ENCODE measurements at regions not wholly inside any gene's neighbourhood (a gene's known extent, or its start where the extent isn't known, plus 50 kb on each side); places are given as distances from the start of the nearest gene placed in this dataset.

- no peak for TF ChIP-seq JUNB (IDR thresholded peaks at IDR 0.05; ENCODE audit: unreplicated experiment)
- TF ChIP-seq CREB1 (CRISPR knock-in tag; IDR thresholded peaks at IDR 0.05; ENCODE audit: low read depth), result no peak
- TF ChIP-seq, protein P1, sequence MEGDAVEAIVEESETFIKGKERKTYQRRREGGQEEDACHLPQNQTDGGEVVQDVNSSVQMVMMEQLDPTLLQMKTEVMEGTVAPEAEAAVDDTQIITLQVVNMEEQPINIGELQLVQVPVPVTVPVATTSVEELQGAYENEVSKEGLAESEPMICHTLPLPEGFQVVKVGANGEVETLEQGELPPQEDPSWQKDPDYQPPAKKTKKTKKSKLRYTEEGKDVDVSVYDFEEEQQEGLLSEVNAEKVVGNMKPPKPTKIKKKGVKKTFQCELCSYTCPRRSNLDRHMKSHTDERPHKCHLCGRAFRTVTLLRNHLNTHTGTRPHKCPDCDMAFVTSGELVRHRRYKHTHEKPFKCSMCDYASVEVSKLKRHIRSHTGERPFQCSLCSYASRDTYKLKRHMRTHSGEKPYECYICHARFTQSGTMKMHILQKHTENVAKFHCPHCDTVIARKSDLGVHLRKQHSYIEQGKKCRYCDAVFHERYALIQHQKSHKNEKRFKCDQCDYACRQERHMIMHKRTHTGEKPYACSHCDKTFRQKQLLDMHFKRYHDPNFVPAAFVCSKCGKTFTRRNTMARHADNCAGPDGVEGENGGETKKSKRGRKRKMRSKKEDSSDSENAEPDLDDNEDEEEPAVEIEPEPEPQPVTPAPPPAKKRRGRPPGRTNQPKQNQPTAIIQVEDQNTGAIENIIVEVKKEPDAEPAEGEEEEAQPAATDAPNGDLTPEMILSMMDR (conservative IDR thresholded peaks at IDR 0.05; ENCODE audit: low read depth in 2 of 2), result no peak
- TF ChIP-seq STAT1 (IDR thresholded peaks at IDR 0.05; ENCODE audit: unreplicated experiment), result no peak
- TF ChIP-seq EZH2phosphoT487 (IDR thresholded peaks at IDR 0.05; ENCODE audit: unreplicated experiment), result no peak
- TF ChIP-seq EZH2 (IDR thresholded peaks at IDR 0.05; ENCODE audit: low read depth, unreplicated experiment), result no peak
- TF ChIP-seq, protein P2, sequence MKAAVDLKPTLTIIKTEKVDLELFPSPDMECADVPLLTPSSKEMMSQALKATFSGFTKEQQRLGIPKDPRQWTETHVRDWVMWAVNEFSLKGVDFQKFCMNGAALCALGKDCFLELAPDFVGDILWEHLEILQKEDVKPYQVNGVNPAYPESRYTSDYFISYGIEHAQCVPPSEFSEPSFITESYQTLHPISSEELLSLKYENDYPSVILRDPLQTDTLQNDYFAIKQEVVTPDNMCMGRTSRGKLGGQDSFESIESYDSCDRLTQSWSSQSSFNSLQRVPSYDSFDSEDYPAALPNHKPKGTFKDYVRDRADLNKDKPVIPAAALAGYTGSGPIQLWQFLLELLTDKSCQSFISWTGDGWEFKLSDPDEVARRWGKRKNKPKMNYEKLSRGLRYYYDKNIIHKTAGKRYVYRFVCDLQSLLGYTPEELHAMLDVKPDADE (IDR thresholded peaks at IDR 0.05), result no peak
- no peak for TF ChIP-seq ZNF114 (CRISPR knock-in tag; IDR thresholded peaks at IDR 0.05)
Measured at GRCh38 chr5:135670588-135670987, 91.8 kb upstream of the CXCL14 start (continued).

- H2AFZ ChIP-seq, result no peak overlapping the region
- Mint-ChIP-seq H3K4me3 (no peak overlapping the region), H3K27ac (no peak overlapping the region), H3K9me3 (no peaks in the 10 kb centered on the region), H3K36me3 (ENCODE audit: low read depth) (no peaks in the 10 kb centered on the region), H3K27me3 (ENCODE audit: insufficient read depth, low read depth, poor library complexity) (no peaks in the 10 kb centered on the region), H3K4me1 (no peaks in the 10 kb centered on the region)
- H3F3A ChIP-seq (replicated peaks; ENCODE audit: low read depth), result no peaks in the 10 kb centered on the region
- no peak for TF ChIP-seq ZNF114 (CRISPR knock-in tag; IDR thresholded peaks at IDR 0.05)
- no peak for TF ChIP-seq POLR2AphosphoS5 (IDR thresholded peaks at IDR 0.05; ENCODE audit: low read depth)
- TF ChIP-seq, protein P3, sequence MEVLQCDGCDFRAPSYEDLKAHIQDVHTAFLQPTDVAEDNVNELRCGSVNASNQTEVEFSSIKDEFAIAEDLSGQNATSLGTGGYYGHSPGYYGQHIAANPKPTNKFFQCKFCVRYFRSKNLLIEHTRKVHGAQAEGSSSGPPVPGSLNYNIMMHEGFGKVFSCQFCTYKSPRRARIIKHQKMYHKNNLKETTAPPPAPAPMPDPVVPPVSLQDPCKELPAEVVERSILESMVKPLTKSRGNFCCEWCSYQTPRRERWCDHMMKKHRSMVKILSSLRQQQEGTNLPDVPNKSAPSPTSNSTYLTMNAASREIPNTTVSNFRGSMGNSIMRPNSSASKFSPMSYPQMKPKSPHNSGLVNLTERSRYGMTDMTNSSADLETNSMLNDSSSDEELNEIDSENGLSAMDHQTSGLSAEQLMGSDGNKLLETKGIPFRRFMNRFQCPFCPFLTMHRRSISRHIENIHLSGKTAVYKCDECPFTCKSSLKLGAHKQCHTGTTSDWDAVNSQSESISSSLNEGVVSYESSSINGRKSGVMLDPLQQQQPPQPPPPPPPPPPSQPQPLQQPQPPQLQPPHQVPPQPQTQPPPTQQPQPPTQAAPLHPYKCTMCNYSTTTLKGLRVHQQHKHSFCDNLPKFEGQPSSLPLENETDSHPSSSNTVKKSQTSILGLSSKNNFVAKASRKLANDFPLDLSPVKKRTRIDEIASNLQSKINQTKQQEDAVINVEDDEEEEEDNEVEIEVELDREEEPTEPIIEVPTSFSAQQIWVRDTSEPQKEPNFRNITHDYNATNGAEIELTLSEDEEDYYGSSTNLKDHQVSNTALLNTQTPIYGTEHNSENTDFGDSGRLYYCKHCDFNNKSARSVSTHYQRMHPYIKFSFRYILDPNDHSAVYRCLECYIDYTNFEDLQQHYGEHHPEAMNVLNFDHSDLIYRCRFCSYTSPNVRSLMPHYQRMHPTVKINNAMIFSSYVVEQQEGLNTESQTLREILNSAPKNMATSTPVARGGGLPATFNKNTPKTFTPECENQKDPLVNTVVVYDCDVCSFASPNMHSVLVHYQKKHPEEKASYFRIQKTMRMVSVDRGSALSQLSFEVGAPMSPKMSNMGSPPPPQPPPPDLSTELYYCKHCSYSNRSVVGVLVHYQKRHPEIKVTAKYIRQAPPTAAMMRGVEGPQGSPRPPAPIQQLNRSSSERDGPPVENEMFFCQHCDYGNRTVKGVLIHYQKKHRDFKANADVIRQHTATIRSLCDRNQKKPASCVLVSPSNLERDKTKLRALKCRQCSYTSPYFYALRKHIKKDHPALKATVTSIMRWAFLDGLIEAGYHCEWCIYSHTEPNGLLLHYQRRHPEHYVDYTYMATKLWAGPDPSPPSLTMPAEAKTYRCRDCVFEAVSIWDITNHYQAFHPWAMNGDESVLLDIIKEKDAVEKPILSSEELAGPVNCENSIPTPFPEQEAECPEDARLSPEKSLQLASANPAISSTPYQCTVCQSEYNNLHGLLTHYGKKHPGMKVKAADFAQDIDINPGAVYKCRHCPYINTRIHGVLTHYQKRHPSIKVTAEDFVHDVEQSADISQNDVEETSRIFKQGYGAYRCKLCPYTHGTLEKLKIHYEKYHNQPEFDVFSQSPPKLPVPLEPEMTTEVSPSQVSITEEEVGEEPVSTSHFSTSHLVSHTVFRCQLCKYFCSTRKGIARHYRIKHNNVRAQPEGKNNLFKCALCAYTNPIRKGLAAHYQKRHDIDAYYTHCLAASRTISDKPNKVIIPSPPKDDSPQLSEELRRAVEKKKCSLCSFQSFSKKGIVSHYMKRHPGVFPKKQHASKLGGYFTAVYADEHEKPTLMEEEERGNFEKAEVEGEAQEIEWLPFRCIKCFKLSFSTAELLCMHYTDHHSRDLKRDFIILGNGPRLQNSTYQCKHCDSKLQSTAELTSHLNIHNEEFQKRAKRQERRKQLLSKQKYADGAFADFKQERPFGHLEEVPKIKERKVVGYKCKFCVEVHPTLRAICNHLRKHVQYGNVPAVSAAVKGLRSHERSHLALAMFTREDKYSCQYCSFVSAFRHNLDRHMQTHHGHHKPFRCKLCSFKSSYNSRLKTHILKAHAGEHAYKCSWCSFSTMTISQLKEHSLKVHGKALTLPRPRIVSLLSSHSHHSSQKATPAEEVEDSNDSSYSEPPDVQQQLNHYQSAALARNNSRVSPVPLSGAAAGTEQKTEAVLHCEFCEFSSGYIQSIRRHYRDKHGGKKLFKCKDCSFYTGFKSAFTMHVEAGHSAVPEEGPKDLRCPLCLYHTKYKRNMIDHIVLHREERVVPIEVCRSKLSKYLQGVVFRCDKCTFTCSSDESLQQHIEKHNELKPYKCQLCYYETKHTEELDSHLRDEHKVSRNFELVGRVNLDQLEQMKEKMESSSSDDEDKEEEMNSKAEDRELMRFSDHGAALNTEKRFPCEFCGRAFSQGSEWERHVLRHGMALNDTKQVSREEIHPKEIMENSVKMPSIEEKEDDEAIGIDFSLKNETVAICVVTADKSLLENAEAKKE (CRISPR knock-in tag; IDR thresholded peaks at IDR 0.05), result no peak
- TF ChIP-seq, protein P2 (IDR thresholded peaks at IDR 0.05), result no peak
- TF ChIP-seq NANOG (IDR thresholded peaks at IDR 0.05; ENCODE audit: borderline replicate concordance), result no peak
- H3K9me2 ChIP-seq (ENCODE audit: insufficient read depth), result no peaks in the 10 kb centered on the region; the same call in none of the 2 replicates
- H3K27ac ChIP-seq (ENCODE audit: low read depth), result no peak overlapping the region
- H3K4me3 ChIP-seq, result no peak overlapping the region
- no peak overlapping the region for H3K4me2 ChIP-seq
- H3K27me3 ChIP-seq (ENCODE audit: insufficient read depth), result no peaks in the 10 kb centered on the region
- no peaks in the 10 kb centered on the region for H3K36me3 ChIP-seq (ENCODE audit: insufficient read depth)
- no peaks in the 10 kb centered on the region for H3K4me1 ChIP-seq (ENCODE audit: insufficient read depth)
- no peak for DNase-seq (ENCODE audit: low spot score)
- no peaks in the 10 kb centered on the region for H4K20me1 ChIP-seq (replicated peaks; ENCODE audit: insufficient read depth)
- no peak for ATAC-seq
- H3K79me2 ChIP-seq (replicated peaks; ENCODE audit: insufficient read depth), result no peaks in the 10 kb centered on the region
Measured at GRCh38 chr5:135669416-135669815, 90.6 kb upstream of the CXCL14 start.
